HEK293T (cell line): ENCODE measurements at regions not wholly inside any gene's neighbourhood (a gene's known extent, or its start where the extent isn't known, plus 50 kb on each side); places are given as distances from the start of the nearest gene placed in this dataset.

Experiments used
- ELF4 ChIP-seq: fragments of 450-650 bp; IDR thresholded peaks from 2 replicates; pipeline ENCODE4 v1.6.1; 2017; ENCODE audit warnings: antibody characterized with exemption
- FOXK2 ChIP-seq: fragments of 450-650 bp; IDR thresholded peaks from 2 replicates; pipeline ENCODE4 v1.6.1; 2016; ENCODE audit warnings: mild to moderate bottlenecking
- LEF1 ChIP-seq: fragments of 450-650 bp; IDR thresholded peaks from 2 replicates; pipeline ENCODE4 v1.6.1; 2017; ENCODE audit warnings: mild to moderate bottlenecking, borderline replicate concordance
- NFRKB ChIP-seq: fragments of 450-650 bp; IDR thresholded peaks from 2 replicates; pipeline ENCODE4 v1.6.1; 2016; ENCODE audit warnings: mild to moderate bottlenecking, moderate library complexity
- SP1 ChIP-seq: fragments of 450-650 bp; IDR thresholded peaks from 2 replicates; pipeline ENCODE4 v1.6.1; 2017
- ZNF384 ChIP-seq: fragments of 450-650 bp; IDR thresholded peaks from 2 replicates; pipeline ENCODE4 v1.6.1; 2016
- TF ChIP-seq, protein P1 (sequence below): fragments of 450-650 bp; IDR thresholded peaks from 2 replicates; pipeline ENCODE4 v1.6.1; 2016

DNA sequence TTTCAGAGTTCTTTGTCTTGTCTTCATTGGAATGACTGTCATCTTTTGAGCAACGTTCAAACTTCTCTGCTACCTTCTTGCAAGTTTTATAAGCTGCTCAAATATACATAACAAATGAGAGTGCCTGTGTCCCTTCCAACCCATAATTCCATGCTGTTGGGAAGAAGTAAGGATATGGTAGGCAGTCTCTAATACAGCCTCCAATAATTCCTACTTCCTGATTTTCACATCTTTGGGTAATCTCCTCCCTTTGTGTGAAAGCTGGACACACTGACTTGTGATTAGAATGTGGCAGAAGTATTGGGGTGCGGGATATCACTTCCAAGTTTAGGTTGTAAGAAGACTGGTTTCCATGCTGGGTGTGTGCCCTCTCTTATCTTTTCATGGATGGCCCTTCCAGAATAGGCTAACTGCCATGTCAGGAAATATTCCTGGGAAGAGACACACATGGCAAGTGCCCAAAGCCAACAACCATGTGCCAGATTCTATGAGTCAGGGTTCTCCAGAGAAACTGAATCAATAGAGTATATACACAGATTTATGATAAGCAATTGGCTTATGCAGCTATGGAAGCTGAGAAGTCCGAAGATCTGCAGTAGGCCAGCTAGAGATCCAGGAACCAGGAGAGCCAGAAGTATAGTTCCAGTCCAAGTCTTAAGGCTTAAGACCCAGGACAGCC, 531.3 kb downstream of the NTRK2 start:
- no peak for TF ChIP-seq SP1
- no peak for TF ChIP-seq FOXK2
- no peak for TF ChIP-seq ELF4
- no peak for TF ChIP-seq NFRKB
- TF ChIP-seq, protein P1, sequence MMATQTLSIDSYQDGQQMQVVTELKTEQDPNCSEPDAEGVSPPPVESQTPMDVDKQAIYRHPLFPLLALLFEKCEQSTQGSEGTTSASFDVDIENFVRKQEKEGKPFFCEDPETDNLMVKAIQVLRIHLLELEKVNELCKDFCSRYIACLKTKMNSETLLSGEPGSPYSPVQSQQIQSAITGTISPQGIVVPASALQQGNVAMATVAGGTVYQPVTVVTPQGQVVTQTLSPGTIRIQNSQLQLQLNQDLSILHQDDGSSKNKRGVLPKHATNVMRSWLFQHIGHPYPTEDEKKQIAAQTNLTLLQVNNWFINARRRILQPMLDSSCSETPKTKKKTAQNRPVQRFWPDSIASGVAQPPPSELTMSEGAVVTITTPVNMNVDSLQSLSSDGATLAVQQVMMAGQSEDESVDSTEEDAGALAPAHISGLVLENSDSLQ, result no peak
- TF ChIP-seq LEF1, result no peak
- no peak for TF ChIP-seq ZNF384
